GM19025 (cell line): ENCODE measurements at regions not wholly inside any gene's neighbourhood (a gene's known extent, or its start where the extent isn't known, plus 50 kb on each side); places are given as distances from the start of the nearest gene placed in this dataset.

Source experiments
- ATAC-seq: cut with Tn5 transposase; IDR thresholded peaks from one replicate; pipeline ENCODE4 v1.9.1; 2021; ENCODE audit warnings: mild to moderate bottlenecking, low read depth, moderate library complexity; ENCODE audit not compliant: unreplicated experiment

- ATAC-seq = no peak
Measured at GRCh38 chr7:142383841-142384492, 126.1 kb upstream of the PRSS58 start.

- no peak for ATAC-seq
Measured at GRCh38 chr7:142381727-142382390, 124.0 kb upstream of the PRSS58 start.

DNA sequence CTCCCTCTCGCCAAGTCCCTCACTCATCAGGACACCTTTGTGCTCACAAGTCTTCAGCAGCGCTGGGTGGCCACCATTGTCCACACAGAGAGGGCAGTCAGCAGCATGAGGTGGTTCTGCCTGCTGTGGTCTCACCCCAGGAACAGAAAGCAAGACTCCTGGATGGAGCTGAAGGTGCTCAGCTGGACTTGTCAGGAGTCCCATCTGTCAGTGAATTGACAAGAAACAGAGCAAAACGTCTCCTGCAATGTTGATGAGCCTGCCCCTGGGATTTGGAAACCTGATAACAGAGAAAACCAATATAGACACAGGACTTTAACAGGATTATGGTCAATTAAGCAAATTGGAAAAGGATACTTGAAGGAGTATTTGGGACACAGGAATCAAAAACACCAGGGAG lies 122.2 kb upstream of the PRSS58 start:
- ATAC-seq = no peak

DNA sequence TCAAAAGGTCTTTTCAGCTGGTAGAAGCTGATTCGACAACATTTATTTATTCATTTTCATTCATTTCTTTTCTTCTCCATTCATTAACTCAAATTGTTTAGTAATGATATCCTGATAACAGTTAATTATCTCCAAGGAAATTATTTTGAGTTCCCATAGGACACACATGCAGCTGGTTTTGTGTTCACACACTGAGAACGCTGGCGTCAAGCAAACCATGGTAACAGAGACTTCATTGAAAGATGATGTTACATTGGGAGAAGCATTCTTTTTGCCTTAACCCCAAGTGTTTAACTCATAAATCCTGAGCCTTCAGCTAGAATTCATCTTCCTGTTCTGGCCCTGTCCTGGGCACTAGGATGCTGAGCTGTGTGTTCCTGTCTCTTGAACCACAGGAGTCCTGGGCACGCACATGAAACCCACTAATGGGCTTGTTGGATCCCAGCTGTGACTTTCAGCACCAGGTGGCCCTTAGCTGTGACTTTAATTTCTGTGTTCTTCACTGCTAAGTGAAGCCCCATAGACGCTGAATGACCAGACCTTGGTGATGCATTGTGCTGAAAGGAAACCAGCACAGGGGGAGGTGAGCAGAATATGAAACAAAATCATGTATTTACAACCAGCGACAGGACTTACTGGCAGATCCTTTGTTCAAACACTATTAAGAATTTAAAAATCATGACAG lies 121.5 kb upstream of the PRSS58 start:
- no peak for ATAC-seq

DNA sequence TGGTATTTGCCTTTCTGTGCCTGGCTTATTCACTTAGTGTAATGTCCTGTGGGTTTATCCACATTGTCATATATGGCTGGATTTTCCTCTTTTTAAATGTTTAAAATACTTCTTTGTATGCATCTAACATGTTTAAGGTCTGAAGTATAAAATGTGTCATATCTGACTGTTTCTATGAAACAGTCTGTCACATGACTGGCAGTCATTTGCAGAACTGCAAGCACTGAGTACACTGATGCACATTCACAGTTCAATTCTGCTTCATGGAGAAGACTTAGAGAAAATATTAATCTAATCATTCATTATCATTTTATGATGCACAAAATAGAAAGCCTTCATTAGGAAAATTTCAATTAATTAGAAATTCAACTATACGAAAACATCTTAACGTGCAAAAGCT lies 119.7 kb upstream of the PRSS58 start:
- ATAC-seq = no peak

- no peak for ATAC-seq
Measured at GRCh38 chr7:142376356-142376997, 118.6 kb upstream of the PRSS58 start.

- no peak for ATAC-seq
Measured at GRCh38 chr7:142375710-142376313, 118.0 kb upstream of the PRSS58 start.

DNA sequence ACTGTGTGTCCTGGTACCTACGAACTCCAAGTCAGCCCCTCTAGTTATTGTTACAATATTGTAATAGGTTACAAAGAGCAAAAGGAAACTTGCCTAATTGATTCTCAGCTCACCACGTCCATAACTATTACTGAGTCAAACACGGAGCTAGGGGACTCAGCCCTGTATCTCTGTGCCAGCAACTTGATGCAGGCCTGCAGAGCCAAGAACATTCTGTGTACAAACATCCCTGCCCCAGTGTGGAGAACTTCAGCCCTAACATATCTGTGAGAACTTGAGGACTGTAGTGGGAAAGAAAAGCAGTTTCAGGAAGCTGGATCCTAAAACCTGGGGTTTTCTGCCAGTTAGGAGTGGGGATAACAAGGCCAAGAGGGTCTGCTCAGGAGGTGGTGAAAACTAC lies 114.9 kb upstream of the PRSS58 start:
- no peak for ATAC-seq

DNA sequence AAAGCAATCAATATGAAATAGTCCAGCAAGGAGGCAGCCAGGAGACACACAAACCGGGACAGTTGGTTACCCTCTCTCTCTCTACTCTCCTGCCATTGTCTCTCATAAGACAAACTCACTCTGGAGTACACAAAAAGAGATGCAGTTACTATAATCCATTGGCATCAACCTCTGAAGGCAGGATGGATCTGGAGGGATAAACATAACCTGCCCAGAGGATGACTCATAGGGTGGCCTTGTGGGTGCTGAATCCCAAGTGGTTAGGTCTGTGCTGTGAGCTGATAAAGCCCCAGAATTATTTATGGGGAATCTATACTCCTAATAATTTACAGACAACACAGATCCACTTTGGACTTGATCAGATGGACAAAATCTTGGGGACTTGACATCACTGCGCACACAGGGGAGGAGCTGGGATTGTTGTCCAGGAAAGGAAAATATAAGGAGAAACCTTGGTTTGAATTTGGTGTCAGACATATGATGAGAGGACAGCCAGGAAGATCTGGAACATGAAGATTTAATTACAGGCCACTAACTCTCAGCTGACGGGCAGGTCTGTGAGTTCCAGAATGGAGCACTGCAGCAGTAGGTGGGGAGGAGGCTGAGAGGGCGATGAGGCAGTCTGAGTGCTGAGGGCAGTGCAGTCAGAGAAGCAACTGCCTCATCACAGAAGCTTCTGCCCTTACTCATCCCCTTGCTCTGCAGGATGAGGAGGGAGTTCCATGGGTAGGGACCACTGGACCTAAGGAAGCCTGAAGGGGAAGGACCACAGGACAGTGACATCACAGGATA lies 113.9 kb upstream of the PRSS58 start:
- ATAC-seq = no peak

GRCh38 chr7:142365410-142365842 lies 107.6 kb upstream of the PRSS58 start:
- no peak for ATAC-seq

DNA sequence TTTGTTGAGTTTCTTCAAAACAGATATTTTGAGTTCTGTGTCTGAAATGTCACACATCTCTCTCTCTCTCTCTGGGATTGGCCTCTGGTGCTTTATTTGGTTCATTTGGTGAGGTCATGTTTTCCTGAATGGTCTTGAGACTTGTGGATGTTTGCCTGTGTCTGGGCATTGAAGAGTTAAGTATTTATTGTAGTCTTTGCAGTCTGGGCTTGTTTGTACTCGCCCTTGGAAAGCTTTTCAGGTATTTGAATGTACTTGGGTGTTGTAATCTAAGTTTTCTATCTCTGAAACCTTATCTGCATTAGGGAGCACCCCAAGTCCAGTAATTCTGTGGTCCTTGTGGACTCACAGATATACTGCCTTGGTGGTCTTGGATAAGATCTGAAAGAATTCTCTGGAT lies 106.7 kb upstream of the PRSS58 start:
- ATAC-seq = no peak

DNA sequence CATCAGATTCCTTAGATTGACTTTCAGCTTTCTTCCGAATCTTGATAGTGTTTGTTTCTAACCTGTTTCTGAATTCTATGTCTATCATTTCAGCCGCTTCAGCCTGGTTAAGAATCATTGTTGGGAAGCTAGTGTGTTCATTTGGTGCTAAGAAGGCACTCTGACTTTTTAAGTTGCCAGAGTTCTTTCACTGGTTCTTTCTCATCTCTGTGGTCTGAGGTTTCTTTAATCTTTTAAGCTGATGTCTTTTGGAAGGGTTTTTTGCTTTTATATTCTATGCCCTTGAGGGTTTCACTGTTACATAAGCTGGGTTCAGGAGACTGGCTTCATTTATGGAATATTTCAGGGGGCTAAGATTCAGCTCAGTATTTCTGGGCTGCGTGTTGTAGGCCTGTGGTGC lies 104.5 kb upstream of the PRSS58 start:
- no peak for ATAC-seq

DNA sequence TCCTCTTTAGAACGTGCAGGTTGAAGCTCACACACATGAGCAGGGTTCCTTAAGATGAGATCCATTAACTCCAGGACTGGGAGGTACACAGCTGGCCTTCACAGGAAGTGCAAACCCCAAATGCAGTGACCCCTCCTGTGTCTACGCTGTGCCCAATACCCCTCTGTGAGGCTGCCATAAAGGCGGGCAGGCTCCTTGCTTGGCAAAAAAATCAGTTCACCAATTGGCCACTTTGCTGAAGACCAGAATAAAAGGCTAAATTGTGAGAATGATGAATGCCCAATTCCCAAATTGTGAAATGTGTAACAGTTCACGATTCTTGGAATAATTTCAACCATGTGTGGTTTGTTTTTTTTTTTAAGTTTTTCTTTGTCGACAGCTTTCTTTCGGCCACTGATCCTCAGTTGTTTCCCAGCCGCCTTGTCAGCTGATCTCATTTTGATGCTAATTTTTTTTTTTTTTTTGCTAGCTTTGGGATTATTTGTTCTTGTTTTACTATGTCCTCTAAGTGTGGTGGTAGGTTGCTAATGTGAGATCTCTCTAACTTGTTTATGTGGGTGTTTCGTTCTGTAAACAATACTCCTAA lies 101.9 kb upstream of the PRSS58 start:
- no peak for ATAC-seq

DNA sequence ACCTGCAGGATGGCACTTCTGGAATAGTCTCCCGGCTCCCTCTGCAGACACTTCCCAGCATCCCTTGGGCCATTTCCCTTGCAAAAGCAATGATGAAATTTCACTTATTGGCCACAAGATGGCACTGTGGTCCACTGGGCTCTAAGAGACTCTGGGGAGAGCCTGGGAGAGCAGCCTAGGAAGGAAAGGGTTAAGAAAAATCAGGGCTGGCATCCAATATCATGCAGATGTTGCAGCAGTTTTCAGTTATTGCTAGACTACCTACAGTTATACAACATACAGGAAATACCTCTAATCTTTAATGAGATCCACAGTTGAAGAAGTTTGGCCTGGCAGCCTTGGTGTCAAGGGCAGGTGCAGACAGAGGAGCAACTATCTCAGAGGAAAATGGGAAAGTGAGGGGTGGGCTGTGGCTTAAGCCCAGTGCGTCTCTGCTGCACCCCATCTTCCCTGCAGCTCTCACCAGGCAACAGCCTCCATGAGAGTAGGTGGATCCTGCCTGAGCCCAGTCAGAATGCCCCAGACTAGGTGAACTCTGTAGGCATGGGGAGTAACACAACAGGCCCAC lies 100.2 kb upstream of the PRSS58 start:
- ATAC-seq = peak; percentile 80

DNA sequence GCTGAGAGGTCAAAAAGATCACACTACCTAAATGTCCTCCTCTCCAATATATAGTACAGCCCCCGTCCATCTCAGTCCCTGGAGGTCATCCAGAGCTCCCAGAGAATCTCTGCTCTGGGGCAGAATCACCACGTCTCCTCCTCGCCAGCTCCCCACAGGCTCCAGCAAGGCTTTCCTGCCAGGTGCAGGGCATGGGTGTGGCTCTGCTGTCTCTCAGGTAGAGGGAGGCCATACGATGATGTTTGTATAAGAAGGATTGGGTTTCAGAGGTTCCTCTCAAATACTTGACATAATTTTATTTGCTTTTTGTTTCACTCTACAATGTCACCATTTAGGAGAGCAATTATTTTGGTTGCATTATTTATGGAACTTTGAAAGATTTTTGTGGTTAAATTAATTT lies 98.3 kb upstream of the PRSS58 start:
- no peak for ATAC-seq

DNA sequence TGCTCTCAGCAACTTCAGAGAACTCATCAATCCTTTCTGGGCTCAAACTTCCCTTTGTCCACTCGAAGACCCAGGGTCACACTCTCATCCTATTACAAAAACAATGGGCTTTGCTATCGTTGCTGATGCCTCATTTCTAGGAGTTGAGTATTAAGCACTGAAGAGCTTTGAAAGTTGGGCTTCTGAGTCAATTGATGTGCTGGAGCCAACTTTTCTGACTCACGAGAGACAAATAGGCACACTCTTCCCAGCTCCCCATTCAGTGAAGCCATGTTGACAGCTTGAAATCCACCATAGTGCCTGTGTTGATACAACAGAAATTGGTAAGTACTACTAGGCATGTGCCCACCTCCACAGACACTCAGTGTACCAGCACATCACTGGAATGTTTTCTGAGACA lies 97.5 kb upstream of the PRSS58 start:
- ATAC-seq = no peak

- ATAC-seq = no peak
Measured at GRCh38 chr7:142353147-142354060, 95.5 kb upstream of the PRSS58 start.

DNA sequence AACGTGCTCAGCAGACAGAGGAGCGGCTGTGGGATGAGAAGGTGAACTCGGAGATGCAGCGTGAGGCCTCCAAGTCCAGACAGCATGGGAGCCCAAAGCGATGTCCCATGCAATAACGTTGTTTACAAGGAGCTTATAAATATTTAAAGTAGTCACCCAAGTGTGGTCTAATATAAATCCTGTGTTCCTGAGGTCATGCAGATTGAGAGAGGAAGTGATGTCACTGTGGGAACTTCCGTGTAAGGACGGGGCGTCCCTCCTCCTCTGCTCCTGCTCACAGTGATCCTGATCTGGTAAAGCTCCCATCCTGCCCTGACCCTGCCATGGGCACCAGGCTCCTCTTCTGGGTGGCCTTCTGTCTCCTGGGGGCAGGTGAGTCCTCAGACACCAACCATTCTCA lies 94.7 kb upstream of the PRSS58 start:
- no peak for ATAC-seq
